NCI-H2196 (cell line): ENCODE measurements at regions not wholly inside any gene's neighbourhood (a gene's known extent, or its start where the extent isn't known, plus 50 kb on each side); places are given as distances from the start of the nearest gene placed in this dataset.
A peak's percentile ranks its signal among the peaks of the same experiment; 100 is the strongest.
"Not testable (repeated sequence)": the region's sequence is repeated elsewhere in the genome, so short reads cannot be mapped to it uniquely, and the experiment has no call there.

Experiments
- DNase-seq: peaks from one replicate; lab custom pipeline; 2025; ENCODE audit not compliant: unreplicated experiment; lab: John Stamatoyannopoulos, UW

GRCh38 chr6:5898563-5898962 is 108.2 kb downstream of the NRN1 start:
- no peak for DNase-seq

GRCh38 chr6:5898102-5898501 is 108.6 kb downstream of the NRN1 start:
- DNase-seq, result no peak

GRCh38 chr6:5896476-5897200 is 110.1 kb downstream of the NRN1 start:
- no peak for DNase-seq

- DNase-seq, result no peak
These were observed 112.4 kb downstream of the NRN1 start for GRCh38 chr6:5894357-5894756.

- DNase-seq, result no peak
These were observed 113.4 kb downstream of the NRN1 start for GRCh38 chr6:5893295-5893694.

GRCh38 chr6:5892669-5893068 is 114.1 kb downstream of the NRN1 start:
- DNase-seq, result no peak

GRCh38 chr6:5878792-5879191 is 127.9 kb downstream of the NRN1 start:
- no peak for DNase-seq

GRCh38 chr6:5876076-5876475 is 130.6 kb downstream of the NRN1 start:
- no peak for DNase-seq

- DNase-seq, result not testable (repeated sequence)
These were observed 132.7 kb downstream of the NRN1 start for GRCh38 chr6:5873976-5874375.

- DNase-seq, result no peak
These were observed 135.4 kb downstream of the NRN1 start for GRCh38 chr6:5871296-5871695.

GRCh38 chr6:5869676-5870075 is 137.0 kb downstream of the NRN1 start:
- DNase-seq, result no peak

GRCh38 chr6:5869261-5869660 is 137.5 kb downstream of the NRN1 start:
- no peak for DNase-seq

GRCh38 chr6:5866547-5867051 is 140.1 kb downstream of the NRN1 start:
- DNase-seq, result peak; percentile 57

GRCh38 chr6:5865506-5866031 is 141.2 kb downstream of the NRN1 start:
- no peak for DNase-seq

GRCh38 chr6:5860849-5861248 is 145.9 kb downstream of the NRN1 start:
- no peak for DNase-seq

- no peak for DNase-seq
These were observed 150.8 kb downstream of the NRN1 start for GRCh38 chr6:5855787-5856470.

GRCh38 chr6:5854899-5855298 is 151.8 kb downstream of the NRN1 start:
- no peak for DNase-seq

GRCh38 chr6:5851261-5851757 is 155.4 kb downstream of the NRN1 start:
- no peak for DNase-seq

- DNase-seq, result no peak
These were observed 155.9 kb downstream of the NRN1 start for GRCh38 chr6:5850848-5851255.

- DNase-seq, result no peak
These were observed 159.8 kb downstream of the NRN1 start for GRCh38 chr6:5846889-5847288.

GRCh38 chr6:5846335-5846734 is 160.4 kb downstream of the NRN1 start:
- DNase-seq, result no peak

GRCh38 chr6:5843078-5843477 is 163.6 kb downstream of the NRN1 start:
- no peak for DNase-seq
